ENCODE measurements at regions not wholly inside any gene's neighbourhood (a gene's known extent, or its start where the extent isn't known, plus 50 kb on each side); places are given as distances from the start of the nearest gene placed in this dataset.

- no peak for TF ChIP-seq CTCF (IDR thresholded peaks at IDR 0.05)
- TF ChIP-seq POLR2A (IDR thresholded peaks at IDR 0.05), result no peak
Measured at GRCh38 chr4:59400334-59400733, 1799.8 kb upstream of the ADGRL3 start.
